Trophoblast cell (in vitro differentiated cells and primary cell): ENCODE measurements at regions not wholly inside any gene's neighbourhood (a gene's known extent, or its start where the extent isn't known, plus 50 kb on each side); places are given as distances from the start of the nearest gene placed in this dataset.

Experiments
- DNase-seq, 2 donors: peaks; one replicate each; pipeline ENCODE4 v3.0.0-alpha.2; 2016
- H2AFZ ChIP-seq: 2 replicates; pipeline ENCODE4 v1.6.1; 2013; ENCODE audit warnings: low read length, moderate library complexity, mild to moderate bottlenecking; ENCODE audit not compliant: insufficient read depth, poor library complexity
- H2AK5ac ChIP-seq: 2 replicates; pipeline ENCODE4 v1.6.1; 2013; ENCODE audit warnings: mild to moderate bottlenecking, low read length
- H2BK120ac ChIP-seq: 2 replicates; pipeline ENCODE4 v1.6.1; 2013; ENCODE audit warnings: low read length, mild to moderate bottlenecking, moderate library complexity; ENCODE audit not compliant: insufficient read depth, poor library complexity
- H2BK12ac ChIP-seq: 2 replicates; pipeline ENCODE4 v1.6.1; 2013; ENCODE audit warnings: mild to moderate bottlenecking, low read length, moderate library complexity
- H2BK5ac ChIP-seq: 2 replicates; pipeline ENCODE4 v1.6.1; 2013; ENCODE audit warnings: low read length, low read depth, moderate library complexity, mild to moderate bottlenecking; ENCODE audit not compliant: poor library complexity
- H3K14ac ChIP-seq: 2 replicates; pipeline ENCODE4 v1.6.1; 2013; ENCODE audit warnings: mild to moderate bottlenecking, low read length
- H3K18ac ChIP-seq: 2 replicates; pipeline ENCODE4 v1.6.1; 2013; ENCODE audit warnings: mild to moderate bottlenecking, low read length
- H3K23ac ChIP-seq: 2 replicates; pipeline ENCODE4 v1.6.1; 2013; ENCODE audit warnings: low read length
- H3K27ac ChIP-seq: 2 replicates; pipeline ENCODE4 v1.5.1; 2013; ENCODE audit warnings: low read depth, mild to moderate bottlenecking, inconsistent platforms, low read length, moderate library complexity
- H3K27me3 ChIP-seq: 2 replicates; pipeline ENCODE4 v1.6.1; 2013; ENCODE audit warnings: inconsistent platforms, mild to moderate bottlenecking, low read length, moderate library complexity; ENCODE audit not compliant: insufficient read depth
- H3K36me3 ChIP-seq, 2 experiments: 1 replicate in 1 of 2; 2 replicates in 1 of 2; pipeline ENCODE4 v1.6.1; 2013; ENCODE audit warnings: low read length in 2 of 2, mild to moderate bottlenecking in 2 of 2, moderate library complexity in 1 of 2; ENCODE audit not compliant: insufficient read depth in 2 of 2, control insufficient read depth in 1 of 2
- H3K4ac ChIP-seq: 2 replicates; pipeline ENCODE4 v1.6.1; 2013; ENCODE audit warnings: low read depth, mild to moderate bottlenecking, low read length, moderate library complexity
- H3K4me1 ChIP-seq, 2 experiments: 1 replicate in 1 of 2; 2 replicates in 1 of 2; pipeline ENCODE4 v1.6.1; 2013; ENCODE audit warnings: low read length in 2 of 2, mild to moderate bottlenecking in 2 of 2, moderate library complexity in 1 of 2; ENCODE audit not compliant: insufficient read depth in 2 of 2, control insufficient read depth in 1 of 2
- H3K4me2 ChIP-seq: 2 replicates; pipeline ENCODE4 v1.6.1; 2013; ENCODE audit warnings: inconsistent platforms, mild to moderate bottlenecking, low read length, moderate library complexity
- H3K4me3 ChIP-seq: 2 replicates; pipeline ENCODE4 v1.5.1; 2013; ENCODE audit warnings: mild to moderate bottlenecking, low read depth, low read length, inconsistent platforms
- H3K79me1 ChIP-seq: one replicate; pipeline ENCODE4 v1.6.1; 2013; ENCODE audit warnings: low read length
- H3K79me2 ChIP-seq: 2 replicates; pipeline ENCODE4 v1.6.1; 2013; ENCODE audit warnings: low read length, mild to moderate bottlenecking; ENCODE audit not compliant: control insufficient read depth, insufficient read depth, poor library complexity
- H3K9ac ChIP-seq: 2 replicates; pipeline ENCODE4 v1.6.1; 2013; ENCODE audit warnings: mild to moderate bottlenecking, low read length
- H3K9me3 ChIP-seq: 2 replicates; pipeline ENCODE4 v1.6.1; 2013; ENCODE audit warnings: low read depth, mild to moderate bottlenecking, control low read depth, inconsistent platforms, low read length; ENCODE audit not compliant: insufficient read depth
- H4K12ac ChIP-seq: 2 replicates; pipeline ENCODE4 v1.6.1; 2013; ENCODE audit warnings: low read depth, mild to moderate bottlenecking, low read length, moderate library complexity
- H4K8ac ChIP-seq: 2 replicates; pipeline ENCODE4 v1.6.1; 2013; ENCODE audit warnings: low read depth, mild to moderate bottlenecking, low read length, moderate library complexity
- H4K91ac ChIP-seq: one replicate; pipeline ENCODE4 v1.6.1; 2013; ENCODE audit warnings: low read depth, mild to moderate bottlenecking, low read length, moderate library complexity
- WGBS: extraction: QIAGEN DNeasy Blood & Tissue Kit; methylation state at CpG from one replicate; pipeline ENCODE4 v1.1.7; 2013; ENCODE audit warnings: missing lambda C conversion rate; ENCODE audit not compliant: insufficient read length, insufficient coverage; ENCODE audit errors: extremely low coverage; 5-methylcytosine and 5-hydroxymethylcytosine counted together

- Histone ChIP-seq H2BK120ac (no peak overlapping the region), H3K4ac (no peak overlapping the region), H3K79me1 (no peaks in the 10 kb centered on the region), H2BK12ac (no peak overlapping the region), H4K12ac (no peak overlapping the region), H3K79me2 (no peaks in the 10 kb centered on the region), H2AFZ (no peak overlapping the region), H3K4me2 (no peak overlapping the region), H4K91ac (no peak overlapping the region), H3K9me3 (no peaks in the 10 kb centered on the region), H3K27ac (no peak overlapping the region), H3K4me1 (no peaks in the 10 kb centered on the region), H3K4me3 (no peak overlapping the region), H3K27me3 (no peaks in the 10 kb centered on the region), H3K14ac (no peak overlapping the region), H3K18ac (no peak overlapping the region), H3K36me3 (no peaks in the 10 kb centered on the region), H3K23ac (no peak overlapping the region), H2BK5ac (no peak overlapping the region), H3K9ac (no peak overlapping the region), H2AK5ac (no peak overlapping the region), H4K8ac (no peak overlapping the region)
- WGBS, result no CpG with 5 or more reads among the region's 2 CpGs
- DNase-seq, result no peak
Measured at GRCh38 chr19:13701624-13702023, 62.7 kb upstream of the MRI1 start.

- Histone ChIP-seq H4K91ac (no peak overlapping the region), H4K8ac (no peak overlapping the region), H3K4ac (no peak overlapping the region), H2AK5ac (no peak overlapping the region), H2BK12ac (no peak overlapping the region), H3K18ac (no peak overlapping the region), H3K4me1 (no peaks in the 10 kb centered on the region), H3K4me3 (no peak overlapping the region), H3K36me3 (no peaks in the 10 kb centered on the region), H2AFZ (no peak overlapping the region), H3K9me3 (no peaks in the 10 kb centered on the region), H3K27ac (no peak overlapping the region), H3K23ac (no peak overlapping the region), H2BK120ac (no peak overlapping the region), H3K27me3 (no peaks in the 10 kb centered on the region), H3K9ac (no peak overlapping the region), H3K79me1 (no peaks in the 10 kb centered on the region), H3K4me2 (no peak overlapping the region), H3K79me2 (no peaks in the 10 kb centered on the region), H3K14ac (no peak overlapping the region), H4K12ac (no peak overlapping the region), H2BK5ac (no peak overlapping the region)
- no peak for DNase-seq
- WGBS, result no CpG with 5 or more reads among the region's 8 CpGs
Measured at GRCh38 chr19:13700621-13701020, 63.7 kb upstream of the MRI1 start.

- WGBS, result no CpG with 5 or more reads among the region's 4 CpGs
Measured at GRCh38 chr19:13699786-13700185, 64.5 kb upstream of the MRI1 start.

GRCh38 chr19:13696839-13697238 is 67.5 kb upstream of the MRI1 start:
- H3K18ac ChIP-seq, result no peak overlapping the region
- no peak overlapping the region for H3K4me3 ChIP-seq
- no CpG with 5 or more reads among the region's 1 CpG for WGBS
- no peak overlapping the region for H2BK5ac ChIP-seq
- no peaks in the 10 kb centered on the region for H3K9me3 ChIP-seq
- no peak overlapping the region for H3K4ac ChIP-seq
- no peak overlapping the region for H2BK12ac ChIP-seq
- no peak overlapping the region for H4K8ac ChIP-seq
- H3K79me1 ChIP-seq, result no peaks in the 10 kb centered on the region
- H3K4me1 ChIP-seq, result no peaks in the 10 kb centered on the region
- no peak overlapping the region for H3K27ac ChIP-seq
- H3K4me2 ChIP-seq, result no peak overlapping the region
- no peak overlapping the region for H4K91ac ChIP-seq
- H2AK5ac ChIP-seq, result no peak overlapping the region
- H4K12ac ChIP-seq, result no peak overlapping the region
- H2AFZ ChIP-seq, result no peak overlapping the region
- H2BK120ac ChIP-seq, result no peak overlapping the region
- H3K36me3 ChIP-seq, result no peaks in the 10 kb centered on the region
- no peaks in the 10 kb centered on the region for H3K79me2 ChIP-seq
- H3K14ac ChIP-seq, result no peak overlapping the region
- H3K9ac ChIP-seq, result no peak overlapping the region
- no peak overlapping the region for H3K23ac ChIP-seq
- H3K27me3 ChIP-seq, result no peaks in the 10 kb centered on the region
- no peak for DNase-seq

More at GRCh38 chr19:13699786-13700185, 64.5 kb upstream of the MRI1 start:
- H4K8ac ChIP-seq, result no peak overlapping the region
- H4K12ac ChIP-seq, result no peak overlapping the region
- no peak for DNase-seq
- H3K18ac ChIP-seq, result no peak overlapping the region
- H3K36me3 ChIP-seq, result no peaks in the 10 kb centered on the region
- H4K91ac ChIP-seq, result no peak overlapping the region
- H3K27me3 ChIP-seq, result no peaks in the 10 kb centered on the region
- H3K14ac ChIP-seq, result no peak overlapping the region
- H3K27ac ChIP-seq, result no peak overlapping the region
- no peak overlapping the region for H2AK5ac ChIP-seq
- H3K4me3 ChIP-seq, result no peak overlapping the region
- no peaks in the 10 kb centered on the region for H3K9me3 ChIP-seq
- no peak overlapping the region for H2BK12ac ChIP-seq
- no peaks in the 10 kb centered on the region for H3K79me1 ChIP-seq
- H3K4me1 ChIP-seq, result no peaks in the 10 kb centered on the region
- no peak overlapping the region for H3K4me2 ChIP-seq
- no peak overlapping the region for H2AFZ ChIP-seq
- H3K9ac ChIP-seq, result no peak overlapping the region
- H3K79me2 ChIP-seq, result no peaks in the 10 kb centered on the region
- no peak overlapping the region for H2BK120ac ChIP-seq
- H3K23ac ChIP-seq, result no peak overlapping the region
- H3K4ac ChIP-seq, result no peak overlapping the region
- H2BK5ac ChIP-seq, result no peak overlapping the region
